HepG2 (cell line): ENCODE measurements at regions not wholly inside any gene's neighbourhood (a gene's known extent, or its start where the extent isn't known, plus 50 kb on each side); places are given as distances from the start of the nearest gene placed in this dataset.

Experiments
- ATAC-seq: fragments of 200-7000 bp; cut with Tn5 transposase; 3 replicates; pipeline ENCODE4 v1.9.1; 2020; ENCODE audit warnings: mild to moderate bottlenecking, moderate library complexity
- BruUV-seq: library from RNA; stranded (reverse); fragments of 400-500 nt; replicated peaks from 2 replicates; lab custom pipeline; 2021; lab: Mats Ljungman, UMichigan
- CTCF ChIA-PET: fragments of 300-600 bp; formaldehyde crosslinking; extraction: SDS; loops from one replicate; lab custom pipeline; 2021; ENCODE audit warnings: low total read pairs, inconsistent platforms, low intra/inter-chr PET ratio; lab: Yijun Ruan, JAX
- POLR2A ChIA-PET: fragments of 350-600 bp; sonication (Branson Sonifier 250); formaldehyde crosslinking; loops from one replicate; lab custom pipeline; 2020; ENCODE audit warnings: antibody characterized with exemption, inconsistent platforms; lab: Yijun Ruan, JAX
- DNase-seq: peaks from one replicate; pipeline ENCODE4 v3.0.0-alpha.2; 2015; ENCODE audit warnings: low spot score
- FAIRE-seq: peaks from 3 replicates; lab custom pipeline; 2011; peaks lifted over from hg19 to GRCh38; lab: Jason Lieb, UNC
- H2AFZ ChIP-seq: one replicate; pipeline ENCODE4 v1.6.1; 2011; ENCODE audit warnings: low read length, inconsistent platforms
- H3K27ac ChIP-seq: fragments of 300-600 bp; 3 replicates; pipeline ENCODE4 v1.8.0; 2011; ENCODE audit warnings: mixed run types, mild to moderate bottlenecking, mixed read lengths, low read length, inconsistent platforms; ENCODE audit not compliant: insufficient read depth; ENCODE audit errors: extremely low read length
- H3K27me3 ChIP-seq, 2 experiments: fragments of 200-600 bp in 1 of 2; 2 replicates in 1 of 2; 3 replicates in 1 of 2; pipeline versions ENCODE4 v1.6.0 to v1.8.0; 2011; ENCODE audit warnings: low read length in 2 of 2, mild to moderate bottlenecking in 2 of 2, moderate library complexity in 2 of 2, inconsistent platforms in 1 of 2; ENCODE audit not compliant: insufficient read depth in 2 of 2, control insufficient read depth in 1 of 2
- H3K36me3 ChIP-seq, 2 experiments: fragments of 200-600 bp in 1 of 2; replicated peaks in 1 of 2; 2 replicates in 1 of 2; 3 replicates in 1 of 2; pipeline versions ENCODE4 v1.5.1 to v1.8.0; 2011; ENCODE audit warnings: low read length in 2 of 2, inconsistent platforms in 1 of 2; ENCODE audit not compliant: insufficient read depth in 2 of 2, control insufficient read depth in 1 of 2
- H3K4me1 ChIP-seq: 2 replicates; pipeline ENCODE4 v1.5.1; 2012; ENCODE audit warnings: low read length, inconsistent platforms; ENCODE audit not compliant: insufficient read depth
- H3K4me2 ChIP-seq: 2 replicates; pipeline ENCODE4 v1.6.0; 2011; ENCODE audit warnings: low read depth, low read length, inconsistent platforms
- H3K4me3 ChIP-seq, 3 experiments: fragments of 200-600 bp in 1 of 3; sonication (generic), shearing (Covaris generic) in 1 of 3; replicated peaks in 1 of 3; 2 replicates each; pipeline ENCODE4 v1.5.1; 2011 to 2016; ENCODE audit warnings: low read length in 3 of 3, inconsistent platforms in 2 of 3, low read depth in 2 of 3, mild to moderate bottlenecking in 2 of 3, control low read depth in 1 of 3, mixed read lengths in 1 of 3; ENCODE audit not compliant: insufficient read depth in 1 of 3
- H3K79me2 ChIP-seq: one replicate; pipeline ENCODE4 v1.6.1; 2011; ENCODE audit warnings: low read length, inconsistent platforms; ENCODE audit not compliant: insufficient read depth
- H3K9ac ChIP-seq: 2 replicates; pipeline ENCODE4 v1.6.0; 2011; ENCODE audit warnings: mild to moderate bottlenecking, low read depth, low read length, inconsistent platforms; ENCODE audit not compliant: insufficient read depth
- H3K9me3 ChIP-seq: 2 replicates; pipeline ENCODE4 v1.5.1; 2012; ENCODE audit warnings: mild to moderate bottlenecking, low read length
- H4K20me1 ChIP-seq: 2 replicates; pipeline ENCODE4 v1.6.0; 2011; ENCODE audit warnings: inconsistent platforms, mild to moderate bottlenecking, low read length, moderate library complexity; ENCODE audit not compliant: insufficient read depth
- FOXP4 ChIP-seq: sonication (generic); formaldehyde crosslinking; IDR thresholded peaks from 2 replicates; pipeline ENCODE4 v1.4.0; 2020; ENCODE audit warnings: missing genetic modification reagents
- GATAD2A ChIP-seq: IDR thresholded peaks from 2 replicates; pipeline ENCODE4 v1.6.1; 2016
- GMEB1 ChIP-seq: sonication (generic); formaldehyde crosslinking; IDR thresholded peaks from 2 replicates; pipeline ENCODE4 v1.5.1; 2020; ENCODE audit warnings: missing genetic modification reagents, mild to moderate bottlenecking, borderline replicate concordance
- IRX3 ChIP-seq: sonication (generic); formaldehyde crosslinking; IDR thresholded peaks from 2 replicates; pipeline ENCODE4 v1.8.1; 2023; ENCODE audit warnings: mild to moderate bottlenecking, low read depth, missing genetic modification reagents, borderline replicate concordance
- LRRFIP1 ChIP-seq: sonication (generic); formaldehyde crosslinking; conservative IDR thresholded peaks from 2 replicates; pipeline ENCODE4 v1.4.0; 2020; ENCODE audit warnings: missing genetic modification reagents
- MIXL1 ChIP-seq: IDR thresholded peaks from 2 replicates; pipeline ENCODE4 v1.6.1; 2016
- PHF8 ChIP-seq: sonication (generic); formaldehyde crosslinking; IDR thresholded peaks from 2 replicates; pipeline ENCODE4 v1.5.0; 2020; ENCODE audit warnings: missing genetic modification reagents
- SOX6 ChIP-seq, 2 experiments: fragments of 450-650 bp in 1 of 2; sonication (generic) in 1 of 2; formaldehyde crosslinking in 1 of 2; IDR thresholded peaks; 2 replicates each; pipeline versions ENCODE4 v1.4.0 to v1.6.1; 2017 to 2020; ENCODE audit warnings: antibody characterized with exemption in 1 of 2, mild to moderate bottlenecking in 1 of 2, missing genetic modification reagents in 1 of 2
- TIGD3 ChIP-seq: sonication (generic); formaldehyde crosslinking; IDR thresholded peaks from 2 replicates; pipeline ENCODE4 v1.5.1; 2020; ENCODE audit warnings: mild to moderate bottlenecking, missing genetic modification reagents, borderline replicate concordance
- ZEB1 ChIP-seq: IDR thresholded peaks from 2 replicates; pipeline ENCODE4 v1.6.1; 2012; ENCODE audit warnings: mild to moderate bottlenecking, low read depth, inconsistent platforms; ENCODE audit not compliant: insufficient replicate concordance
- ZNF20 ChIP-seq: sonication (generic); formaldehyde crosslinking; IDR thresholded peaks from 2 replicates; pipeline ENCODE4 v1.4.0; 2020; ENCODE audit warnings: mild to moderate bottlenecking, moderate library complexity, missing genetic modification reagents
- ZNF280B ChIP-seq: sonication (generic); formaldehyde crosslinking; IDR thresholded peaks from 2 replicates; pipeline ENCODE4 v1.5.0; 2020; ENCODE audit warnings: missing genetic modification reagents, mild to moderate bottlenecking, borderline replicate concordance
- ZNF639 ChIP-seq: conservative IDR thresholded peaks from 2 replicates; pipeline ENCODE4 v1.6.1; 2018; ENCODE audit warnings: missing genetic modification reagents
- WGBS: methylation state at CpG from one replicate; pipeline ENCODE4 v1.1.6; 2017; ENCODE audit warnings: low lambda C conversion rate; 5-methylcytosine and 5-hydroxymethylcytosine counted together
- in situ Hi-C: cut with HindIII; loops from 2 replicates; pipeline ENCODE4 v1.10.0; 2017; ENCODE audit warnings: low pct_unique_long_range_greater_than_20kb; ENCODE audit not compliant: extremely low pct_ligation_motif_present
- intact Hi-C: fragments of 100-400 bp; cut with micrococcal nuclease; formaldehyde crosslinking; loops from one replicate; pipeline ENCODE4 v1.10.0; 2022; ENCODE audit not compliant: unreplicated experiment

- ATAC-seq (no peak), FAIRE-seq (no peak), DNase-seq (no peak)
- Histone ChIP-seq H2AFZ (no peak overlapping the region), H3K27ac (no peak overlapping the region), H3K4me2 (no peak overlapping the region), H3K9ac (no peak overlapping the region), H3K27me3 (no peaks in the 10 kb centered on the region; a peak in 2 of 5 replicates), H3K4me3 (no peak overlapping the region), H4K20me1 (no peaks in the 10 kb centered on the region), H3K36me3 (no peaks in the 10 kb centered on the region), H3K79me2 (no peaks in the 10 kb centered on the region), H3K9me3 (no peaks in the 10 kb centered on the region), H3K4me1 (no peaks in the 10 kb centered on the region)
- in situ Hi-C loops (no loop called here), intact Hi-C loops (no loop called here)
- 0% methylated on average over 1 of the region's 1 CpG for WGBS
- ChIA-PET POLR2A (no interaction called here), CTCF (no interaction called here)
- BruUV-seq, result no TSS peak
- TF ChIP-seq IRX3 (CRISPR knock-in tag), result no peak
- no peak for TF ChIP-seq GATAD2A (CRISPR knock-in tag)
- no peak for TF ChIP-seq GMEB1 (CRISPR knock-in tag)
- no peak for TF ChIP-seq TIGD3
- TF ChIP-seq ZNF20, result no peak
- no peak for TF ChIP-seq ZEB1
- TF ChIP-seq PHF8, result no peak
- no peak for TF ChIP-seq ZNF280B
- no peak for TF ChIP-seq SOX6 (IDR thresholded peaks at IDR 0.05)
- TF ChIP-seq SOX6 (CRISPR knock-in tag; IDR thresholded peaks at IDR 0.05), result no peak
- TF ChIP-seq MIXL1, result no peak
- no peak for TF ChIP-seq FOXP4 (CRISPR knock-in tag)
- no peak for TF ChIP-seq ZNF639 (CRISPR knock-in tag)
- no peak for TF ChIP-seq LRRFIP1 (CRISPR knock-in tag)
These were observed 571.4 kb downstream of the MN1 start for GRCh38 chr22:27230189-27230588.
